ENCODE measurements at regions not wholly inside any gene's neighbourhood (a gene's known extent, or its start where the extent isn't known, plus 50 kb on each side); places are given as distances from the start of the nearest gene placed in this dataset.

- 76% methylated on average over 12 of the region's 12 CpGs for WGBS (ENCODE audit: insufficient coverage)
- H3K27me3 ChIP-seq (ENCODE audit: control insufficient read depth, insufficient read depth, low read length) = no peaks in the 10 kb centered on the region
- no peaks in the 10 kb centered on the region for H3K36me3 ChIP-seq (ENCODE audit: control insufficient read depth, insufficient read depth, low read length)
- no peak overlapping the region for H3K27ac ChIP-seq (ENCODE audit: low read length)
- TF ChIP-seq CTCF (IDR thresholded peaks at IDR 0.05) = no peak
- Mint-ChIP-seq H3K4me3 (no peak overlapping the region), H3K27ac (no peak overlapping the region), H3K36me3 (no peaks in the 10 kb centered on the region), H3K9me3 (no peaks in the 10 kb centered on the region), H3K4me1 (no peaks in the 10 kb centered on the region), H3K27me3 (ENCODE audit: low read depth in 2 of 2) (peaks cover 9 to 13% of the 10 kb centered on the region in 2 donors)
- no peak overlapping the region for H3K4me3 ChIP-seq (ENCODE audit: low read length)
- intact Hi-C loops (cut with micrococcal nuclease) = no loop called here
- ATAC-seq (no peak), DNase-seq (no peak)
- H3K4me1 ChIP-seq (ENCODE audit: control insufficient read depth, insufficient read depth, low read length) = no peaks in the 10 kb centered on the region
- peaks cover 2% of the 10 kb centered on the region for H3K9me3 ChIP-seq (ENCODE audit: control insufficient read depth, insufficient read depth, low read length)
These were observed 59.3 kb upstream of the NECTIN1 start for GRCh38 chr11:119788096-119788883.

- TF ChIP-seq CTCF (IDR thresholded peaks at IDR 0.05) = no peak
- no peaks in the 10 kb centered on the region for H3K36me3 Mint-ChIP-seq
- H3K4me3 Mint-ChIP-seq = no peak overlapping the region
- H3K27me3 Mint-ChIP-seq (ENCODE audit: low read depth in 2 of 2) = peaks cover 16 to 18% of the 10 kb centered on the region in 2 donors
- intact Hi-C loops (cut with micrococcal nuclease) = no loop called here
- H3K27me3 ChIP-seq (ENCODE audit: control insufficient read depth, insufficient read depth, low read length) = no peaks in the 10 kb centered on the region
- no peak for ATAC-seq
- no peaks in the 10 kb centered on the region for H3K36me3 ChIP-seq (ENCODE audit: control insufficient read depth, insufficient read depth, low read length)
- no peak overlapping the region for H3K4me3 ChIP-seq (ENCODE audit: low read length)
- no peaks in the 10 kb centered on the region for H3K9me3 Mint-ChIP-seq
- 68% methylated on average over 6 of the region's 6 CpGs for WGBS (ENCODE audit: insufficient coverage)
- no peak overlapping the region for H3K27ac Mint-ChIP-seq
- no peaks in the 10 kb centered on the region for H3K4me1 Mint-ChIP-seq
- H3K4me1 ChIP-seq (ENCODE audit: control insufficient read depth, insufficient read depth, low read length) = no peaks in the 10 kb centered on the region
- no peak overlapping the region for H3K27ac ChIP-seq (ENCODE audit: low read length)
- no peak for DNase-seq
- H3K9me3 ChIP-seq (ENCODE audit: control insufficient read depth, insufficient read depth, low read length) = peaks cover 2% of the 10 kb centered on the region
These were observed 58.1 kb upstream of the NECTIN1 start for GRCh38 chr11:119787074-119787461.

- peaks cover 20 to 23% of the 10 kb centered on the region in 2 donors for H3K27me3 Mint-ChIP-seq (ENCODE audit: low read depth in 2 of 2)
- intact Hi-C loops (cut with micrococcal nuclease) = no loop called here
- no peak for TF ChIP-seq CTCF (IDR thresholded peaks at IDR 0.05)
- WGBS (ENCODE audit: insufficient coverage) = 85% methylated on average over 10 of the region's 10 CpGs
- no peaks in the 10 kb centered on the region for H3K9me3 Mint-ChIP-seq
- no peaks in the 10 kb centered on the region for H3K27me3 ChIP-seq (ENCODE audit: control insufficient read depth, insufficient read depth, low read length)
- H3K27ac ChIP-seq (ENCODE audit: low read length) = no peak overlapping the region
- H3K9me3 ChIP-seq (ENCODE audit: control insufficient read depth, insufficient read depth, low read length) = peaks cover 2% of the 10 kb centered on the region
- no peaks in the 10 kb centered on the region for H3K36me3 ChIP-seq (ENCODE audit: control insufficient read depth, insufficient read depth, low read length)
- H3K36me3 Mint-ChIP-seq = no peaks in the 10 kb centered on the region
- DNase-seq = no peak
- ATAC-seq = no peak
- no peak overlapping the region for H3K4me3 Mint-ChIP-seq
- no peak overlapping the region for H3K4me3 ChIP-seq (ENCODE audit: low read length)
- no peaks in the 10 kb centered on the region for H3K4me1 Mint-ChIP-seq
- H3K4me1 ChIP-seq (ENCODE audit: control insufficient read depth, insufficient read depth, low read length) = no peaks in the 10 kb centered on the region
- H3K27ac Mint-ChIP-seq = no peak overlapping the region
These were observed 57.6 kb upstream of the NECTIN1 start for GRCh38 chr11:119786431-119787073.
